Amniotic stem cell (primary cell): ENCODE measurements at regions not wholly inside any gene's neighbourhood (a gene's known extent, or its start where the extent isn't known, plus 50 kb on each side); places are given as distances from the start of the nearest gene placed in this dataset.

ENCODE experiments used
- DNase-seq: peaks from one replicate; lab custom pipeline; 2025; lab: John Stamatoyannopoulos, UW

DNA sequence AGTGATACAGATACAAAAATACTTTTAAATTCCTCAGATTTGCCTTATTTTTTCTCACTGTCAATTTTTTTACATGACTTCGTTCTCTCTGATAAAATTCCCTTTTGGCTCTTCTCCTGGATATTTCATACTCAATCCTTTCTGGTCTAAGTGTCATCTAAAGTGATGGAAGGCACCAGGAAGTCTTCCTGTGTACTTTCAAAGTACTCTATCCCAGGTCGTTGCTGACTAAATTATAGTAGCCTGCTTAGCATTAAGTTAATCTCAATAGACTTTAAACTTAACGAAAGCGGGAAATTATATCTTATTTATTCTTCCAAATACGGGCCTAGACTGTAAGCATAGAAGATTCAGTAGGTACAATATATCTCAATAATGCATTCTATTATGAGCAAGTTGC lies 67.8 kb downstream of the CASP12 start:
- DNase-seq, result no peak

DNA sequence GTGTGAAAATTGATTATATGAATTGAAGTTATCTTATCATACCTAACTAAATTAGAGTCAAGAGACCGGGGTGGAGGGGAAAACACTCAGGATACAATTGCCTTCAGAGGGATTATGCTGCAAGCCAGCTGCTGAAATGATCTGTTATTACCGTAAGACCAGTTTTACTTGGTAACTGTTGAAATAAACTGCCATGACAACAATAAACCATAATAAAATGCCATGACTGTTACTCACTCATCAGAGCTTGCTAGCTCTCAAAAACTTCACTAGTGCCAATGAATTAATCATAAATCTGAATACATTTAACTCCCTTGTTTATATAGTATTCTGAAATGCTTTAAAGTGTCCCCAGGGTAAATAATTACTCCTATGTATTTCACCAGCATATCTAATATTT lies 68.2 kb downstream of the CASP12 start:
- DNase-seq, result no peak

DNA sequence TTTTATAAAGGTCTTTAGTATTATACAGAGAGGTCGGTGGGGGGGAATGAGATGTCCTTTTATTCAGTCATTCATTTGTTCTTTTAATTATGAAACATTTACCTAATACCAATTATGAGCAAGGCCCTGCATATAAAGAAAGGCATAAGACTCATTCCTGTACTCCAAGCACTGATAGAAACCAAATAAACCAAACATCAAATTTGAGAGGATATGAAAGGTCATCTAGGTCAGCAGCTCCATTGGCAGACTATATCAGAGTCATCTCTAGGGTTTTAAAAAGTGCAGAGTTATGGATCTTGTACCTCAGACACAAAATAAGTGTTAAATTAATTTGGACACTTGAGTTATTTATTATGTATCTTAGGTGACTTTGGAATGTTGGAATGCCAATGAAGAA lies 71.5 kb downstream of the CASP12 start:
- DNase-seq, result no peak

DNA sequence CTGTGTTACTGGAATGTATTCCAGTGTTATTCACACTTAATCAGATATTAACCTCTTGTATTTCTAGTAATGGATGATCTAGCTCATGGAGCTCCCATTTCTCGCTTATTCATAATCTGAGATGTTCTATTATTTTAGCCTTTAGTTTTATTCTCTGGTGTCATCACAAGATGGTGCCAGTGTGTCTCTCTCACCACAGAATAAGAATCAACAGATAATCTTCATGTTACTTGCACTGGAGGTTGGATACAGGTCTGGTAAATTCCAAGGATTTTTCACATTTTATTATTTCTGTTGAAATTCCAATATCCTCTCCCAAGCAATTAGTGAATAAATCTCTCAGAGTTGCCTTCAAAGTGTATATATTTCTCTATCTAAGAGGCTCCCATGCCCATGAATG lies 74.6 kb downstream of the CASP12 start:
- no peak for DNase-seq

DNA sequence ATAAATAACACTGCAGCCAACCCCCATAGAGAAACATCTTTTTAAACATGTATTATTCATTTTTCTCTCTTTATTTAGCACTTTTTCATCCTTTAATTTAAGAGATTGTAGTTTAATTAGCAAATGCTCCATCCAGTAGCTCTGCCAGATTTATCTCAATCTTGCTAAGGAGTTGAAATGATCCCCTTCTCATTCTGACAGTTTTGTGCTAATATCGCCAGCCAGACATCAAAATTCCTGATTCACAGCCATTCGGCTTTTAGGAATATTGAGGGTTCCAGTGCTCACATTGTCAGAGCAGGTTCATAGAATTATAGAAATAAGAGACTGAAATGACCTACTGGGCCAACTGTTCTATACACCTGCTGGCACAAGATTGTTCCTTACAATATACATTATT lies 77.8 kb downstream of the CASP12 start:
- no peak for DNase-seq

DNA sequence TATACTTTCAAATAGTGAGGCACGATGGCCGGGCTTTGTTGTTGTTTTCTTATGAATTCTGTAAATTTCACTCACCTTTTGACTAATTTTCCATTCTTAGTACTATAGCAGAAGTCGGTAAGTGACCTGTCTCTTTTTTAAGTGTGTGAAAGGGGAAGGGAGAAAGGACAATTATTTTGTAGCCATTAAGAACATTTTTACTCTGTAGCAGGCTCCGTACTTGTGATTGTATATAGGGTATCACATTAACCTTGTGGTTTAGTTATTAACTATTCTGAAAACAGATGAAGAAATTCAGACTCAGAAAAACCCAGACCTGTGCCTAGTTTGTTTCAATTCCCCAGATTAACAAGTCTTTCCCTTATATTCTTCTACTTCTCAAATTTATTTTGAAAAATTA lies 78.7 kb downstream of the CASP12 start:
- no peak for DNase-seq

DNA sequence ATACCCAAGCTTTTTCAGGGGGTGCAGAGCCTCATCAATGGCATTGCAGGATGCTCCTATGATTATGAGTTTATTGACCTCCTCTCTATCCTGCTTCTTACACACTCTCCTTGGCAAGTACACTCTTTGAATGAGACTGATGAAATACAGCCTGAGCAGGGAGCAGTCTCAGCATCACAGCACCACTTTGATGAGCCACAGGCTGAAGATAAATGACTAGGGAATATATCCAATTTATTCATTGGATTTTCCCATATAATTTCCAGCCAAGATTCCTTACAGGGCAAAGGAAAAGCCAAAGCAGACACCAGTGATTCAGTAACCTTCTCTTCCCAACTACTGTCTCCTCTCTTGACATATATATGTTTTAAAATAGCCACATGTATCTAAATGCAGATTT lies 79.2 kb downstream of the CASP12 start:
- DNase-seq, result no peak

DNA sequence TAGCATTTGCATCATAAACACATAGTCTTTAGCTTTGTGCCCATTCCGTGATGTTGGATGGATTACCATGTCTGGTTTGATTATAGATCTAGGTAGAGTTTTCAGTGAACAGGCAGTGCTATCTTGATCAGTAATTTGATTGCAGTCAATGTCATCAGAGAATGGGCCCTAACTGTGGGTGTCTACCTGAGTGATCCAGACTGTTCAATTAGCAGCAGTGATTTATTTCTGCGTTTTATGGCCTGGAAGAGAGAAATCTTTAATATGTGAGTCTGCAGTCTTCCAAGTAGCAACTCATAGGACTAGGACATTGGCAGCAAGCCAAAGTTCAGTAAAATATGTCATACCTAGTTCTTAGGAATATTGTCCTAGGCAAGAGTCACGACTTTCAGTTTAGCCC lies 80.3 kb downstream of the CASP12 start:
- DNase-seq, result no peak

DNA sequence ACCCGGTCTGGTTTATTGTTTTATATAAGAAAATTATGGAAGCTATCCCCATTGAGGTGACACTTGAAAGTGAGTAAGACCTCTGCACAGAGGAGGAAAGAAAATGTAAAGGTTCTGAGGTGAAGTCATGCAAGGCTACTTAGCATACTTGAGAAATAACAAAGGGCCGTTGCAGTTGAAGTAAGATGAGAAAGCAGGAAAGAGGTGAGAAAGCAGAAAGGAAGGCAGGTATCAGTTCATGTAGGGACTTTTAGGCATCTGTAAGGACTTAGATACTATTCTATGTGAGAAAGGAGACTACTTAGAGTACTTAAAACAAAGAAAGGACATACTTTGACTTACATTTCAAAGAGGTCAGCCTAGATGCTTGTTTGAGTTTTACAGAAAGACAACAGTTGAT lies 84.7 kb downstream of the CASP12 start:
- no peak for DNase-seq

DNA sequence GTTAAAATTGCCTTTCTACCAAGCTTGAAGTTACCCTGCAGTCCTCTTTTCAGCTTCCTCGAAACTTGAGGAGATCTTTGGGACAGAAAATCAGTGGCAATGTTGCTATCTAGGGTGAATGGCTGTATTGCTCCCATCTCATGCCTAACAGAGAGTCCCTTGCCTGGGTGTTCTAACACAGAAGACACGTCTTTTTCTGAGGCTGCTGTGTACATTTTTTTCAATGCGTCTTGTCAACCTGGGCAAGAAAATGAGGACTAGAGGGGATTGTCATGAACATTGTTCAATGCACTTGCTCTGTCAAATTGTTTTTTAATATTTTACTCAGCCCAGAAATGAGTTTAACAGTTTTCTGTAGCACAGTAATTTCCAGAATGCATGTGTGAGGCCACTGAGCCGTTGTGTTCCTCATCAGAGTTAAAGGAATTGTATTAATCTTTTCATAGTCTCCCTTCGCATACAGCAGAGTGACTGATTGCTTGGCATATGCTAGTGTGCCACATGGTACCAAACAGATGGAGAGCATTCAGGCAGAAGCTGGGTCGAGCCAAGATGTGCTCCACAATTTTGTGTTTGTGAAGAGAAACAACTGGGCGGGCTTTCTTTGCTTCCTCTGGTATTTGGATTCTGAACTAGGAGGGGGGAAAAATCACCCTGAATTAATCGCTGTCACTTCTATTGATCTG lies 86.0 kb downstream of the CASP12 start:
- DNase-seq, result no peak

DNA sequence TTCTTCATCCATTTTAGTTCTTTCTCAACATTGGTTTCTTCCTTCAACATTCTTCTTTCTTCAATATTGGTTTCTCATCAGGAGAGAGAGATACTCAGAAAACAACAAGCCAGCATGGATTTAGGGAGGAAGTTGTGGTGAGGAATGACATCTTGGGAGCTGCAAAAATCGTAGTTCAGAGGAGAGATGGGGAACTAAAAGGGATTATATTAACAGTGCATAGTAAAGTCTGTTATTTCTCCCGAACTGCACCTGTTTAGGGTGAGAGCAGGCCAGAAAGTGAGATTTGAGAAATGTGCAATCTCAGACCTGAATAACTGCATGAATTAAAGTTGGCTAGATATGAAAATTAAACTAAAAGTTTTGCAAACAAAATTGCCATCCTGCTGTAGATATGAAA lies 94.5 kb downstream of the CASP12 start:
- DNase-seq, result no peak

DNA sequence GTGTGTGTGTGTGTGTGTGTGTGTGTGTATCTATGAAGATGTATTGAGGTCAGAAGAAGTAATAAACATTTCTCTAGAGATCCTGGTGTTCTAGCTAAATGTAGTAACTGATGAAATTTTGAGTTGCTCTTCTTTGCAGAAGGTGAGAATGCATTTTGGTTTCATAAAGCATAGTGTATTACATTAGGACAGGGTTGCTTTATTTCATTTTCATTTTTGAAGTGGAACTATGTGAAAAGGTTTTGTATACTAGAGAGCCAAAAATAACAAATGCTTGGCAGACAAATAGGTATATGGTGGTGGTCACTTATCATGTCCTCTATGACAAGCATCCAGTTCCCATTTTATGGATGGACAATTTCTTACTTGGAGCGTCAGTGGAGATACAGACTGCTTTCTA lies 99.0 kb downstream of the CASP12 start:
- no peak for DNase-seq

DNA sequence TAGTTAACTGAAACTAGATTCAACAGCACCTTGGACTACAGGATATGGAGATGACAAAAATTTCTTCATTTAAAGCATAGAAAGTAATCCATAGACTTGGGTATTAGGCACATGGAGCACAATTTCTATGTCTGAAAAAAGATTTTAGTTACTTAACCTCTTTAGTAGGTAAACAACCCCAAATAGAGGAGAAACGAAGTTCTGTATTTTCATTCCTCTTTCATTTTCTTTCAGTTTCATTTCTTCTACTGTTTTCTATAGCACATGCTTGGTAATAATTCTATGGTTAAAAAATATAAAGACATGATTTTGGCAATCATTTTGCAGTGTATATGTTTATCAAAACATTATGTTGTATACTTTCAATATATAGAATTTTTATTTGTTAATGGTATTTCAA lies 99.5 kb downstream of the CASP12 start:
- no peak for DNase-seq

DNA sequence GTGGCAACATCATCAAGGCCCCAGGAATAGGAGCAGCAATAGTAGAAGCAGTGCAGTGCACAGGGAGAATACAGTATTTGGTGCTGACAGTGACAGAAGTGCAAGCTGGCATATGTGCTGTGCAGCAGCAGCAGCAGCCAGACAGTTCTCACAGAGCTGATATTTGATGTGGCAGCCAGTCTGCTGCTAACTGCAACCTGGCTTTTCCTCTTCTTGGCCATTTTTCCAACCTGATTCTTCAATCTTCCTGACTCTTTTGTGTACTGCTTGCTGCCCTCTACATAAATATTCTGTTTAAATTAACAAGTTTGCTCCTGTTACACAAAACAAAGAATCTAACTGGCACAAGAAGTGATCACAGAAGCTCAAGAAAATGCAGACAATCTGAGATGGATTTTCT lies 102.0 kb downstream of the CASP12 start:
- DNase-seq, result no peak

DNA sequence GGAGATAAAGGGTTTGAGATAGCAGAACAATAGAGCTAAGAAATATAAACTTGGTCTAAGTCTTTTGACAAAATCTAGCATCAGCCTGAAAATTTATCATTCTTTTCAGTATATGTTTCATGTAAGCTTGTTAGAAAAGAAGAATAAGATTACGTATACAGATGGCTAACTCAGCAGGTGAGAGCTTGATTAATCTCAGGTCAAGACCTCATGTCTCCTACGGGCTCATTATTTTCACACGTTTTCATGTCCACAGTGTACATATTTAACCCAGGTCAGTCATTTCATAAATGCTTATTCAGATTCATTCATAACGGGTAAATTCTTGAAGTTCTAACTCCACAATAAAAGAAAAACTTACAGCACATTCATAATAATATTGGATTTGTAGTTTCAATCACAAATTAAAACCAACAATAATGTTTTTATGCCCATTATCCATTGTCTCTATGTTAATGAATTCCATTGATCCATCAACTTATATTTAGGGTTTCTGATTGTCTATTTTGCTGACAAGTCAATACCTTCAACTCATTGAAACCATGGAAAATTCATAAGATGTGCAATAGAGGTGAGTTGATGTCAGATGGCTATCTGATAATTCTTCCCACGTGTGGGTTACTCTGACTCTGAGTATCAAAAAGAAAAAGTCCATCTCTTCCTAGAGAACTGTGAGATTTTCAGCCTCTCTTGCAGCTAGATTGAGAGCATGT lies 102.6 kb downstream of the CASP12 start:
- DNase-seq, result no peak

DNA sequence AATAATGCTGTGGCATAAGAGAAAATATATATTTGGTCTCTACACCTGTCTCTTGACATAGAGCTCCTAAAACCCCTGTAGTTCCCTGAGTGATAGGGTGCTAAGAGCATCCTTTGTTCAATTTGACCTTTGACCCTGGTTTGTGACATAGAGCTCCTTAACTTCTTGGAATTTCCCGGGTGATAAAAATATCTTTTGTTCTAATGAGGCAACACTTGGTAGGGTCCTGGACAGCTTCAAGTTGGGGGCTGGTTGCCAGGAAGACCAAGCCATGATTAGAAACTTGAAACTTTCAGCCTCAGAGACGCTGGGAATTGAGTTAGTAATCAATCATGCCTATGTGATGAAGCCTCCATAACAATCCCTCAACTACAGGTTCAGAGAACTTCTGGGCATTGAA lies 105.4 kb downstream of the CASP12 start:
- DNase-seq, result no peak

DNA sequence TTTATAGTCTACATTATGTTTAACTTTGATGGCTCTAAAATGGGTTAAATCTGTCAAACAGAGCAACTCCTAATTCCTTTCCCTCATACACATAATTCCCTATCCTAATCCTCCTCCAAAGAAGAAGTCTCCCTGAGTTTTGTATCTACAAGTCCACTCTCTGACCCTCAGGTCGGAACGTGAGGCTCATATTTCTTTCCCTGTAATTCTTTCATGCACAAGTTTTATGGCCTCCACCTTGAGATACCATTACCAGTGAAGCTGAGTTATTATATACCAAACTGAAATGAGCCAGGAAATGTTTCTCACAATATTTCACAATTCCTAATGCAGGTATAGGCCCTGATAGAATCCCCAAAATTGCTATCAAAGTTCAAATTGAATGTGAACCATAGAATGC lies 106.4 kb downstream of the CASP12 start:
- no peak for DNase-seq

DNA sequence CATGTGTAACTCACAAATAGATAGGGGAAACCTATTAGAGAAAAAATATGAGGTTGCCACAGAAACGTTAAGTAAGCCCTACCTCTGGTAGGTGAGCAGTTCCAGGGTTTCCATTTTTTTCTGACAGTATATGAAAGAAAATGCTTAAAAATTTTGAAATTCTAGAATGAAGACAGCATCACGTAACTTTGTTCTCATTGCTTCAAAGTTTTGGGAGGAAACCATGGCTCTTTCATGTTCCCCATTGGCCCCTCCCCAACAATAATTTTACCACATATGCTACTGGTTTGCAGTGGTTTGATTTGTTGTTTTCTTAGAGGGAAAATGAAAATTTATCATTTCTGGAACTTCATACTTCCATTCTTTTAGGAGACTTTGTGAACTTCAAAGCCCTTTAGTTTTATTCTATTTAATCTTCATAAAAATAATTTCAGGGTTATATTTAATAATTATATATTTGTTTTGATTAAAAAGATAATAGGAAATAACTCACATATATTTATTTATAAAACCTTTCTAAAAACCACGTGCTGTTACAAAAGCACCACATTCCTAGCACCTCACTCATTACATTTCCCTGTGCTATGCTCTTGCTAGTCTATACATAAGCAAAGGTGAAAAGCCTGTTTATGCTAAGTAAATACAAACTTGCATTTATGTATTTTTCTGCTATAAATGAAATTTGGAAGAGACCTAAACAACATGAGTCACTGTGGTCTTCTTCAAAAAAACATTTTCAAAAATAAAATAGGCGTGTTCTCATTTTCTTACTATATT lies 113.4 kb downstream of the CASP12 start:
- DNase-seq, result no peak

DNA sequence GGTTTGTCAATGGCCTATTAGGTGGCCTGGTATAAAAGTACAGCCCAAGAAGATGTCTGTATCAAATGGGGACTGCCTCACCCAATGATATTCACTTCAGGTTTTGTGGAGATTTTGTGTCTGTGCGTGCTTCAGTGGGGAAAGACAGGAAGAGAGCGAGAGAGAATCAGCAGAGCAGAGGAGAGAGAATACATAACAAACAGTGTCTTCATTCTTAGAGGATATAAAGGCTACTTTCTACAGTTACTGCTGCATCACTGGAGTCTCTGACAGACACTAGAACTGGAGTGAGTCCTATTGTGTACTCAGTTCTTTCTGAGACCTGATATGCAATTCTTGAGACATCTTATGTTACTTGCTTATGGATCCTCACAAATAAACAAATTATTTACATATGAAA lies 115.0 kb downstream of the CASP12 start:
- no peak for DNase-seq

DNA sequence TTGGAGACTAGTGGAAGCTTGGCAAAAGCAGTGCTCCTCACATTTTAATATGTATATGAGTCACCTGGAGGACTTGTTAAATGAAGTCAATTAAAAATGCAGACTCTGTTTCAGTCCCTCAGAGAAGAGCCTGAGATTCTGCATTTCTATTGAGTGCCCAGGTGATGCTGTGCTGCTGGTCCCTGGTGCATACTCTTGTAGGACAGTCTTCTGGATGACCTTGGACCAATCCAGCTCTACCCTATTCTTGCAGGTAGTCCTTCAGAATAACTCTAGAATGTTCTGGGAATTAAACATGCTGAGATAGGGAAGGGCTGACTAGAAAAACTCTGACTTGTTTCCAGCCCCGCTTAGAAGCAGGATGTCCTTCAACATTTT lies 115.9 kb downstream of the CASP12 start:
- no peak for DNase-seq

DNA sequence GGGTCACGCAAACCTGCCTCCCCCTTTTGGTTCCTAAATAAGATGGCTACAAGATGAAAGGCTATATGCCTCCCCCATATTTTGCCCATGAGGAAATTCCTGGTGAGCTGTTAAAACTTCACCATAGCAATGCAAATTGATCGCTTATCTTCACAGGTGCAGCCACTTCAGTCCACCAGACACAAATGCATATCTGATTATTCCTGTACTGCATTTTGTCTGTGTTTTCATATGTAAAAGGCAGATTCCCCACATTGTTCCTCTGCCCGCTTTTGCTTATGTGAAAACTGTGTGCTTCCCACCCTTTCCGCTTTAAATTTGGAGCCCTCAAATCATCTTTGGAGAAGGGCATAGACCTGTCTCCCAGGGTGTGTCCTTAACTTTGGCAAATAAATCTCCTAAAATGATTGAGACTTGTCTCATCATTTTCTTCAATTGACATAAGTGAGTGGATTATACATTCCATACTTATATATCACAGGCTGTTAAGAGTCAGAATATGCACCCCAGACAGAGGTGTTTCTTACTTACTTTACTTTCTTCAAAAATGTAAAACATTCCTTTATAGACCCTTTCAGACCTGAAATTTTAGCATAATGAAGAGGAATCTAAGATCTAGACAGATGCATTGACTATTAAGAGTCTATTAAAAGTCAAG lies 116.4 kb downstream of the CASP12 start:
- DNase-seq, result no peak

DNA sequence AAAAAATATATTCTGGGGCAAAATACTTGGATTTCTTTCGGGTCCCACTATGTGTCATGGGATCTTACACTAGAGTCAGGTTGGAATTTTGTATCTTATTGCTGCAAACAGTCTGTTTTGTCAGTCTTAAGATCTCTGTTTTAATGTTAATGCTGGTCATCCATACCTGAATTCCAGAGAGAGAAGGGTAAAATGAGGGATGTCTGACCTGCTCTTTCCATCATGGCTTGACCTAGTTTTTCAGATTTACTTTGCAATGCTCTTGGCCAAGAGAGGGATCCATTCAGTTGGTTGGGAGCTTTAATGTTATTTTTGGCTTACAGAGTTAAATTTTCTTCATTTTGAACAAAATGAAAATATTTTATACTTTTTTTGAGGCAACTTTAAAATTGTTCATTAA lies 117.2 kb downstream of the CASP12 start:
- no peak for DNase-seq
